PC-9 (cell line): ENCODE measurements at regions not wholly inside any gene's neighbourhood (a gene's known extent, or its start where the extent isn't known, plus 50 kb on each side); places are given as distances from the start of the nearest gene placed in this dataset.

ENCODE experiments used
- BruUV-seq: library from RNA; stranded (reverse); fragments of 400-500 nt; replicated peaks from 2 replicates; lab custom pipeline; 2021; lab: Mats Ljungman, UMichigan
- CTCF ChIA-PET: fragments of 300-600 bp; sonication (Branson Sonifier 250); formaldehyde crosslinking; loops from one replicate; lab custom pipeline; 2022; ENCODE audit warnings: antibody characterized with exemption; lab: Charles Lee
- POLR2A ChIA-PET: fragments of 300-600 bp; sonication (Branson Sonifier 250); formaldehyde crosslinking; loops from one replicate; lab custom pipeline; 2022; ENCODE audit warnings: antibody characterized with exemption; ENCODE audit not compliant: unreplicated experiment; lab: Charles Lee
- DNase-seq, 2 experiments: peaks; one replicate each; pipeline versions ENCODE4 v3.0.0 to v3.0.0-alpha.2; 2015 to 2022; ENCODE audit warnings: mixed read lengths in 1 of 2
- H2AFZ ChIP-seq: fragments of 200-600 bp; sonication (generic); 2 replicates; pipeline ENCODE4 v1.8.1; 2017; ENCODE audit warnings: antibody characterized with exemption
- H3F3A ChIP-seq: fragments of 200-600 bp; sonication (generic); 2 replicates; pipeline ENCODE4 v1.8.1; 2017; ENCODE audit warnings: antibody characterized with exemption, mild to moderate bottlenecking, low read depth; ENCODE audit not compliant: insufficient read depth
- H3K27ac ChIP-seq: fragments of 200-600 bp; sonication (generic); 2 replicates; pipeline ENCODE4 v1.6.1; 2016; ENCODE audit warnings: mixed run types
- H3K27me3 ChIP-seq: fragments of 200-600 bp; sonication (generic); 2 replicates; pipeline ENCODE4 v1.6.1; 2016; ENCODE audit warnings: low read depth, mixed run types; ENCODE audit not compliant: insufficient read depth
- H3K36me3 ChIP-seq: fragments of 200-600 bp; sonication (generic); 2 replicates; pipeline ENCODE4 v1.6.1; 2016; ENCODE audit warnings: low read depth, mixed run types
- H3K4me1 ChIP-seq: fragments of 200-600 bp; sonication (generic); replicated peaks from 2 replicates; pipeline ENCODE4 v1.6.1; 2016; ENCODE audit warnings: mixed run types; ENCODE audit not compliant: insufficient read depth
- H3K4me2 ChIP-seq: fragments of 200-600 bp; sonication (generic); 2 replicates; pipeline ENCODE4 v1.6.1; 2017; ENCODE audit warnings: mixed run types
- H3K4me3 ChIP-seq: fragments of 200-600 bp; sonication (generic); 2 replicates; pipeline ENCODE4 v1.6.1; 2016; ENCODE audit warnings: mixed run types
- H3K79me2 ChIP-seq: fragments of 200-600 bp; sonication (generic); 2 replicates; pipeline ENCODE4 v1.6.1; 2017; ENCODE audit warnings: low read depth, mixed run types
- H3K9me2 ChIP-seq: fragments of 200-600 bp; sonication (generic); 2 replicates; pipeline ENCODE4 v1.8.1; 2017; ENCODE audit warnings: mild to moderate bottlenecking; ENCODE audit not compliant: insufficient read depth
- H3K9me3 ChIP-seq: fragments of 200-600 bp; sonication (generic); 2 replicates; pipeline ENCODE4 v1.8.1; 2016; ENCODE audit warnings: low read depth; ENCODE audit not compliant: insufficient read depth
- H4K20me1 ChIP-seq: fragments of 200-600 bp; sonication (generic); 2 replicates; pipeline ENCODE4 v1.8.1; 2017; ENCODE audit not compliant: insufficient read depth
- CTCF ChIP-seq: fragments of 200-600 bp; sonication (generic); conservative IDR thresholded peaks from 2 replicates; pipeline ENCODE4 v1.6.1; 2017; ENCODE audit warnings: mixed run types, antibody characterized with exemption, mild to moderate bottlenecking, moderate library complexity
- EZH2 ChIP-seq: fragments of 200-600 bp; sonication (generic); IDR thresholded peaks from 2 replicates; pipeline ENCODE4 v1.8.0; 2017; ENCODE audit warnings: antibody characterized with exemption, low read depth
- intact Hi-C: fragments of 100-400 bp; cut with micrococcal nuclease; formaldehyde crosslinking; loops from one replicate; pipeline ENCODE4 v1.10.0; 2022; ENCODE audit not compliant: unreplicated experiment

GRCh38 chr10:128473396-128473795 lies 347.2 kb upstream of the MKI67 start:
- H3K9me2 ChIP-seq = no peaks in the 10 kb centered on the region
- H3K36me3 ChIP-seq = no peaks in the 10 kb centered on the region
- no peak overlapping the region for H2AFZ ChIP-seq
- TF ChIP-seq EZH2 (no peak), CTCF (no peak)
- ChIA-PET CTCF (no interaction called here), POLR2A (no interaction called here)
- intact Hi-C loops = no loop called here
- no TSS peak for BruUV-seq
- no peaks in the 10 kb centered on the region for H3F3A ChIP-seq
- H3K4me2 ChIP-seq = no peak overlapping the region
- peaks cover 14% of the 10 kb centered on the region for H3K27me3 ChIP-seq
- no peaks in the 10 kb centered on the region for H3K79me2 ChIP-seq
- H3K27ac ChIP-seq = no peak overlapping the region
- H4K20me1 ChIP-seq = no peaks in the 10 kb centered on the region
- no peak overlapping the region for H3K4me3 ChIP-seq
- no peaks in the 10 kb centered on the region for H3K9me3 ChIP-seq
- H3K4me1 ChIP-seq = no peaks in the 10 kb centered on the region
- no peak for DNase-seq

DNA sequence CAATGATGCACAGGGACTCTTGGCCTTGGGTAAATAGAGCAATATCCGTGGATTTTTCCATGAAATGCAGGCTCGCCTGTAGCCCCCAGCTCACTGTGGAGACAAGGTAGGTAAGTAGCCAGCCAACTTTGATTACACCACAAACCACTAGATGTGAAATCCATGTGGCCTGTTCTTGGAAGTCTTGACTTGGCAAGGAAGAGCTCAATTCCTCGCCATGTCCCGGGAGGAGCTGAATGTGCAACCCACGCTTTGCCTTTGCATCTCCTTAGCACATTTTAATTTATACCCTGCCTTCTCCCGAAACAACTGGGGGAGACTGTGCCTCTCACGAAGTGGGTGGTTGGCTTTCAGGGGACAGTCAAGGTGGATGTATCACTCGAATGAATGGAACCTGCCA lies 347.7 kb upstream of the MKI67 start:
- POLR2A ChIA-PET = no interaction called here
- Histone ChIP-seq H3K9me2 (no peaks in the 10 kb centered on the region), H3F3A (no peaks in the 10 kb centered on the region), H3K36me3 (no peaks in the 10 kb centered on the region), H3K4me1 (no peaks in the 10 kb centered on the region), H3K27me3 (peaks cover 14% of the 10 kb centered on the region), H3K27ac (no peak overlapping the region), H3K4me3 (no peak overlapping the region), H2AFZ (no peak overlapping the region), H4K20me1 (no peaks in the 10 kb centered on the region), H3K4me2 (no peak overlapping the region), H3K79me2 (no peaks in the 10 kb centered on the region), H3K9me3 (no peaks in the 10 kb centered on the region)
- no peak for TF ChIP-seq CTCF
- TF ChIP-seq EZH2 = no peak
- BruUV-seq = no TSS peak
- CTCF ChIA-PET = no interaction called here
- intact Hi-C loops = no loop called here
- DNase-seq = no peak

DNA sequence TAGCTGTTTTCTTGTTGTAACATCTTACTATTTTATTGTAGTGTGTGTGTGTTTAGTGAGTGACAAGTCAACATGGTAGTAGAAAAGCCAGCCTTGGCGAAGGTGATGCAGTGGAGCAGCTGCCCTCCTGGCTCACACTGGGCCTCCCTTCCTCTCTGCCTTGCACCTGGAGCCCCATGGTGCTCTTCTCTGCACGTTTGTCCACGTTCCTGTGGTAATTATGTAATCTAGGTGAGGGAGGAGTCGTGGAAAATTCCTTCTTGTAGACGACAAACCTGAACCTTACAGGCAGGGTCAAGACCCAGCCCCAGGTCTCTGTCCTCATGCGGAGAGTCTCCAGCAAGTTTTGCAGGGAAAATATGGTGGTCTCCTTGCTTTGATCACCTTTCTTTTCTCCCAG lies 348.3 kb upstream of the MKI67 start:
- Histone ChIP-seq H3F3A (no peaks in the 10 kb centered on the region), H3K4me1 (no peaks in the 10 kb centered on the region), H3K36me3 (no peaks in the 10 kb centered on the region), H3K9me3 (no peaks in the 10 kb centered on the region), H4K20me1 (no peaks in the 10 kb centered on the region), H3K27ac (no peak overlapping the region), H3K9me2 (no peaks in the 10 kb centered on the region), H2AFZ (no peak overlapping the region), H3K79me2 (no peaks in the 10 kb centered on the region), H3K27me3 (peaks cover 14% of the 10 kb centered on the region), H3K4me2 (no peak overlapping the region), H3K4me3 (no peak overlapping the region)
- CTCF ChIA-PET = no interaction called here
- no peak for TF ChIP-seq CTCF
- no peak for TF ChIP-seq EZH2
- POLR2A ChIA-PET = no interaction called here
- intact Hi-C loops = no loop called here
- no peak for DNase-seq
- BruUV-seq = no TSS peak
